Thyroid gland (tissue), 4 donors: ENCODE measurements at regions not wholly inside any gene's neighbourhood (a gene's known extent, or its start where the extent isn't known, plus 50 kb on each side); places are given as distances from the start of the nearest gene placed in this dataset.
"Not testable (repeated sequence)": the region's sequence is repeated elsewhere in the genome, so short reads cannot be mapped to it uniquely, and the experiment has no call there.

Experiments used
- DNase-seq, 2 donors: peaks; one replicate each; pipeline ENCODE4 v3.0.0-alpha.2; 2019
- H3K27ac ChIP-seq, 3 donors: fragments of 200-600 bp; sonication (generic); 1 replicate in 2 of 3; 2 replicates in 1 of 3; pipeline ENCODE4 v1.5.1; 2016 to 2019; ENCODE audit warnings: mild to moderate bottlenecking in 1 of 3, moderate library complexity in 1 of 3
- H3K27me3 ChIP-seq: fragments of 200-600 bp; sonication (generic); one replicate; pipeline ENCODE4 v1.5.1; 2019
- H3K36me3 ChIP-seq, 2 donors: fragments of 200-600 bp; sonication (generic); one replicate each; pipeline ENCODE4 v1.5.1; 2016 to 2019
- H3K4me1 ChIP-seq, 2 donors: fragments of 200-600 bp; sonication (generic); one replicate each; pipeline ENCODE4 v1.5.1; 2017 to 2019
- H3K4me3 ChIP-seq, 3 donors: fragments of 200-600 bp; sonication (generic); replicated peaks in 1 of 3; 1 replicate in 2 of 3; 2 replicates in 1 of 3; pipeline ENCODE4 v1.5.1; 2016; ENCODE audit warnings: mild to moderate bottlenecking in 1 of 3
- H3K9me3 ChIP-seq: fragments of 200-600 bp; sonication (generic); one replicate; pipeline ENCODE4 v1.5.1; 2017
- CTCF ChIP-seq, 6 experiments: fragments of 200-600 bp in 3 of 6; fragments of 450-650 bp in 3 of 6; sonication (generic) in 3 of 6; IDR thresholded peaks; one replicate each; pipeline ENCODE4 v1.5.1; 2016 to 2019; ENCODE audit warnings: antibody characterized with exemption in 6 of 6, mild to moderate bottlenecking in 2 of 6, inconsistent platforms in 1 of 6, moderate library complexity in 1 of 6
- POLR2A ChIP-seq, 2 donors: fragments of 450-650 bp; IDR thresholded peaks; one replicate each; pipeline ENCODE4 v1.6.1; 2017; ENCODE audit warnings: antibody characterized with exemption in 2 of 2, mild to moderate bottlenecking in 2 of 2, moderate library complexity in 1 of 2
- WGBS, 2 donors: methylation state at CpG; one replicate each; pipeline ENCODE4 v1.1.5; 2017; 5-methylcytosine and 5-hydroxymethylcytosine counted together
- intact Hi-C: fragments of 100-400 bp; cut with DNase I; formaldehyde crosslinking; loops from one replicate; pipeline ENCODE4 v1.15.1; 2023

GRCh38 chrX:33908074-33908473, 224.0 kb downstream of the FAM47A start:
- no peak overlapping the region for H3K4me3 ChIP-seq
- H3K36me3 ChIP-seq, result no peaks in the 10 kb centered on the region
- intact Hi-C loops, result no loop called here
- H3K27ac ChIP-seq, result no peak overlapping the region
- no peaks in the 10 kb centered on the region for H3K27me3 ChIP-seq
- no peaks in the 10 kb centered on the region for H3K4me1 ChIP-seq
- DNase-seq, result no peak
- H3K9me3 ChIP-seq, result no peaks in the 10 kb centered on the region
- TF ChIP-seq POLR2A (IDR thresholded peaks at IDR 0.05) (no peak), CTCF (IDR thresholded peaks at IDR 0.05) (no peak)

- Histone ChIP-seq H3K27me3 (no peaks in the 10 kb centered on the region), H3K27ac (no peak overlapping the region), H3K4me3 (no peak overlapping the region), H3K36me3 (no peaks in the 10 kb centered on the region), H3K9me3 (no peaks in the 10 kb centered on the region), H3K4me1 (no peaks in the 10 kb centered on the region)
- intact Hi-C loops, result no loop called here
- TF ChIP-seq CTCF (IDR thresholded peaks at IDR 0.05) (no peak), POLR2A (IDR thresholded peaks at IDR 0.05) (no peak)
- DNase-seq, result no peak
- WGBS, 2 donors, result 45 to 47% methylated on average over 2 of the region's 2 CpGs
Measured at GRCh38 chrX:33906971-33907370, 225.1 kb downstream of the FAM47A start.

GRCh38 chrX:33892670-33893069, 239.4 kb downstream of the FAM47A start:
- no peak for DNase-seq
- H3K36me3 ChIP-seq, result no peaks in the 10 kb centered on the region
- H3K4me1 ChIP-seq, result no peaks in the 10 kb centered on the region
- no peak overlapping the region for H3K4me3 ChIP-seq
- no peaks in the 10 kb centered on the region for H3K9me3 ChIP-seq
- TF ChIP-seq CTCF (IDR thresholded peaks at IDR 0.05) (no peak), POLR2A (IDR thresholded peaks at IDR 0.05) (no peak)
- intact Hi-C loops, result no loop called here
- WGBS, 2 donors, result 67% methylated on average over 2 of the region's 2 CpGs
- no peak overlapping the region for H3K27ac ChIP-seq
- no peaks in the 10 kb centered on the region for H3K27me3 ChIP-seq

- no peak overlapping the region for H3K4me3 ChIP-seq
- H3K27ac ChIP-seq, result no peak overlapping the region
- H3K27me3 ChIP-seq, result no peaks in the 10 kb centered on the region
- H3K9me3 ChIP-seq, result no peaks in the 10 kb centered on the region
- no peaks in the 10 kb centered on the region for H3K4me1 ChIP-seq
- no peak for DNase-seq
- H3K36me3 ChIP-seq, result no peaks in the 10 kb centered on the region
- intact Hi-C loops, result no loop called here
- TF ChIP-seq POLR2A (IDR thresholded peaks at IDR 0.05) (no peak), CTCF (IDR thresholded peaks at IDR 0.05) (no peak)
Measured at GRCh38 chrX:33855251-33855650, 276.9 kb downstream of the FAM47A start.

- H3K4me3 ChIP-seq, H3K36me3 ChIP-seq, H3K9me3 ChIP-seq, DNase-seq, H3K27ac ChIP-seq, H3K4me1 ChIP-seq, intact Hi-C loops, H3K27me3 ChIP-seq: not testable (repeated sequence)
- 93 to 96% methylated on average over 4 of the region's 4 CpGs for WGBS, 2 donors
Measured at GRCh38 chrX:33852146-33852545, 280.0 kb downstream of the FAM47A start.

- H3K27ac ChIP-seq, result no peak overlapping the region
- WGBS, 2 donors, result 60 to 69% methylated on average over 1 of the region's 1 CpG
- H3K36me3 ChIP-seq, result no peaks in the 10 kb centered on the region
- no peaks in the 10 kb centered on the region for H3K4me1 ChIP-seq
- intact Hi-C loops, result no loop called here
- TF ChIP-seq CTCF (IDR thresholded peaks at IDR 0.05), result no peak
- TF ChIP-seq POLR2A (IDR thresholded peaks at IDR 0.05), result no peak
- no peaks in the 10 kb centered on the region for H3K27me3 ChIP-seq
- no peaks in the 10 kb centered on the region for H3K9me3 ChIP-seq
- no peak overlapping the region for H3K4me3 ChIP-seq
- DNase-seq, result peak; percentile 10 to 32
Measured at GRCh38 chrX:33840176-33840575, 291.9 kb downstream of the FAM47A start.
